ENCODE measurements at regions not wholly inside any gene's neighbourhood (a gene's known extent, or its start where the extent isn't known, plus 50 kb on each side); places are given as distances from the start of the nearest gene placed in this dataset.

DNA sequence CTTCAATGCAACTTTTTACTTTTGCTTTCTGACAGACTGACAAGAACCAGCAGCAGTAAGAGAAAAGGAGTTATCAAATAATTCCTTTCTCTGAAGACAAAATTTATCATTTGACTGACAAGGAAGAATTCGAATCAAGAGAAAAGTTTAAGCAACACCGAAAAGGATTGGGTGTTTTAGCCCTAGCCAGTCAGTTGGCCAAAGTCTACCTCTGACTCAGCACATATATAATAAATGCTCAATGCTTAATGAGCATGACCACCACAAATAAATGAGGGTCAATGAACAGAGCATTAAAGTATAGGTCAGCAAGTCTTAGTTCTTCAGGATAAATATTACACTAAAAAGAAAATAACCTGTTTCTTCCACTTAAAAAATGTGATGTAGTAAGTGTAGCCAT, 1603.5 kb upstream of the C9orf72 start:
- no peak for TF ChIP-seq POLR2A (IDR thresholded peaks at IDR 0.05)
- TF ChIP-seq, protein P1, sequence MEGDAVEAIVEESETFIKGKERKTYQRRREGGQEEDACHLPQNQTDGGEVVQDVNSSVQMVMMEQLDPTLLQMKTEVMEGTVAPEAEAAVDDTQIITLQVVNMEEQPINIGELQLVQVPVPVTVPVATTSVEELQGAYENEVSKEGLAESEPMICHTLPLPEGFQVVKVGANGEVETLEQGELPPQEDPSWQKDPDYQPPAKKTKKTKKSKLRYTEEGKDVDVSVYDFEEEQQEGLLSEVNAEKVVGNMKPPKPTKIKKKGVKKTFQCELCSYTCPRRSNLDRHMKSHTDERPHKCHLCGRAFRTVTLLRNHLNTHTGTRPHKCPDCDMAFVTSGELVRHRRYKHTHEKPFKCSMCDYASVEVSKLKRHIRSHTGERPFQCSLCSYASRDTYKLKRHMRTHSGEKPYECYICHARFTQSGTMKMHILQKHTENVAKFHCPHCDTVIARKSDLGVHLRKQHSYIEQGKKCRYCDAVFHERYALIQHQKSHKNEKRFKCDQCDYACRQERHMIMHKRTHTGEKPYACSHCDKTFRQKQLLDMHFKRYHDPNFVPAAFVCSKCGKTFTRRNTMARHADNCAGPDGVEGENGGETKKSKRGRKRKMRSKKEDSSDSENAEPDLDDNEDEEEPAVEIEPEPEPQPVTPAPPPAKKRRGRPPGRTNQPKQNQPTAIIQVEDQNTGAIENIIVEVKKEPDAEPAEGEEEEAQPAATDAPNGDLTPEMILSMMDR (IDR thresholded peaks at IDR 0.05) = no peak

All from testis (tissue), 2 donors.